NCI-H526 treated with DMSO at 0.1 percent for 48 hours (cell line): ENCODE measurements at regions not wholly inside any gene's neighbourhood (a gene's known extent, or its start where the extent isn't known, plus 50 kb on each side); places are given as distances from the start of the nearest gene placed in this dataset.
A peak's percentile ranks its signal among the peaks of the same experiment; 100 is the strongest.
"Not testable (repeated sequence)": the region's sequence is repeated elsewhere in the genome, so short reads cannot be mapped to it uniquely, and the experiment has no call there.

ENCODE experiments used
- DNase-seq: peaks from one replicate; lab custom pipeline; 2025; lab: John Stamatoyannopoulos, UW

GRCh38 chr18:43965691-43966090 is 688.4 kb upstream of the SYT4 start:
- DNase-seq = no peak

GRCh38 chr18:43970656-43971055 is 693.4 kb upstream of the SYT4 start:
- DNase-seq = no peak

- no peak for DNase-seq
These were observed 700.9 kb upstream of the SYT4 start for GRCh38 chr18:43978174-43978573.

- no peak for DNase-seq
These were observed 698.1 kb upstream of the SETBP1 start for GRCh38 chr18:43982582-43982981.

- DNase-seq = not testable (repeated sequence)
These were observed 693.6 kb upstream of the SETBP1 start for GRCh38 chr18:43987061-43987460.

- DNase-seq = no peak
These were observed 687.9 kb upstream of the SETBP1 start for GRCh38 chr18:43992741-43993140.

- DNase-seq = peak; percentile 21
These were observed 686.3 kb upstream of the SETBP1 start for GRCh38 chr18:43994381-43994780.

GRCh38 chr18:44013871-44014270 is 666.8 kb upstream of the SETBP1 start:
- DNase-seq = no peak

GRCh38 chr18:44025421-44025820 is 655.3 kb upstream of the SETBP1 start:
- DNase-seq = no peak

GRCh38 chr18:44028109-44028508 is 652.6 kb upstream of the SETBP1 start:
- no peak for DNase-seq

- DNase-seq = no peak
These were observed 649.6 kb upstream of the SETBP1 start for GRCh38 chr18:44031063-44031462.

GRCh38 chr18:44033144-44033701 is 647.5 kb upstream of the SETBP1 start:
- no peak for DNase-seq

- no peak for DNase-seq
These were observed 645.1 kb upstream of the SETBP1 start for GRCh38 chr18:44035554-44035953.

- DNase-seq = no peak
These were observed 644.2 kb upstream of the SETBP1 start for GRCh38 chr18:44036501-44036900.

- DNase-seq = no peak
These were observed 641.5 kb upstream of the SETBP1 start for GRCh38 chr18:44039216-44039615.

GRCh38 chr18:44039826-44040225 is 640.9 kb upstream of the SETBP1 start:
- no peak for DNase-seq

GRCh38 chr18:44041553-44041952 is 639.1 kb upstream of the SETBP1 start:
- no peak for DNase-seq

- DNase-seq = no peak
These were observed 638.7 kb upstream of the SETBP1 start for GRCh38 chr18:44041961-44042360.

- DNase-seq = no peak
These were observed 634.2 kb upstream of the SETBP1 start for GRCh38 chr18:44046376-44046975.

- DNase-seq = no peak
These were observed 633.1 kb upstream of the SETBP1 start for GRCh38 chr18:44047585-44047984.

GRCh38 chr18:44048435-44048834 is 632.3 kb upstream of the SETBP1 start:
- no peak for DNase-seq

- DNase-seq = no peak
These were observed 631.8 kb upstream of the SETBP1 start for GRCh38 chr18:44048846-44049245.

GRCh38 chr18:44051026-44051425 is 629.7 kb upstream of the SETBP1 start:
- DNase-seq = peak; percentile 73

GRCh38 chr18:44054514-44054913 is 626.2 kb upstream of the SETBP1 start:
- DNase-seq = no peak
